ENCODE measurements at regions not wholly inside any gene's neighbourhood (a gene's known extent, or its start where the extent isn't known, plus 50 kb on each side); places are given as distances from the start of the nearest gene placed in this dataset.

- Histone ChIP-seq H3K27ac (ENCODE audit: low read depth, low read length, poor library complexity, severe bottlenecking) (no peak overlapping the region), H3K79me2 (ENCODE audit: insufficient read depth, low read length) (no peaks in the 10 kb centered on the region), H2AFZ (ENCODE audit: low read length) (no peak overlapping the region), H3K4me2 (ENCODE audit: low read length) (no peak overlapping the region), H3K9me3 (ENCODE audit: low read length) (no peaks in the 10 kb centered on the region), H3K9me2 (ENCODE audit: low read depth, low read length) (no peaks in the 10 kb centered on the region), H3K4me1 (ENCODE audit: insufficient read depth, low read length, severe bottlenecking) (no peaks in the 10 kb centered on the region), H3K9ac (ENCODE audit: low read length) (no peak overlapping the region), H3K36me3 (ENCODE audit: insufficient read depth, low read length) (no peaks in the 10 kb centered on the region), H3F3A (ENCODE audit: insufficient read depth, low read length) (no peaks in the 10 kb centered on the region), H4K20me1 (ENCODE audit: insufficient read depth, low read length) (no peaks in the 10 kb centered on the region), H3K4me3 (ENCODE audit: low read depth, low read length, poor library complexity, severe bottlenecking) (no peak overlapping the region), H3K27me3 (ENCODE audit: insufficient read depth, low read length) (no peaks in the 10 kb centered on the region)
- no peak for TF ChIP-seq EZH2 (IDR thresholded peaks at IDR 0.05; ENCODE audit: borderline replicate concordance, low read length)
- no peak for TF ChIP-seq CTCF (IDR thresholded peaks at IDR 0.05; ENCODE audit: low read length)
Observed at GRCh38 chr6:48550603-48551002, 439.6 kb upstream of the PTCHD4 start.

GRCh38 chr6:48542191-48542590, 431.2 kb upstream of the PTCHD4 start:
- Histone ChIP-seq H3K79me2 (ENCODE audit: insufficient read depth, low read length) (no peaks in the 10 kb centered on the region), H3K4me3 (ENCODE audit: low read depth, low read length, poor library complexity, severe bottlenecking) (no peak overlapping the region), H3F3A (ENCODE audit: insufficient read depth, low read length) (no peaks in the 10 kb centered on the region), H3K27me3 (ENCODE audit: insufficient read depth, low read length) (no peaks in the 10 kb centered on the region), H3K27ac (ENCODE audit: low read depth, low read length, poor library complexity, severe bottlenecking) (no peak overlapping the region), H3K9me3 (ENCODE audit: low read length) (no peaks in the 10 kb centered on the region), H2AFZ (ENCODE audit: low read length) (no peak overlapping the region), H3K9ac (ENCODE audit: low read length) (no peak overlapping the region), H3K4me1 (ENCODE audit: insufficient read depth, low read length, severe bottlenecking) (no peaks in the 10 kb centered on the region), H4K20me1 (ENCODE audit: insufficient read depth, low read length) (no peaks in the 10 kb centered on the region), H3K9me2 (ENCODE audit: low read depth, low read length) (no peaks in the 10 kb centered on the region), H3K4me2 (ENCODE audit: low read length) (no peak overlapping the region), H3K36me3 (ENCODE audit: insufficient read depth, low read length) (no peaks in the 10 kb centered on the region)
- TF ChIP-seq CTCF (IDR thresholded peaks at IDR 0.05; ENCODE audit: low read length) (no peak), EZH2 (IDR thresholded peaks at IDR 0.05; ENCODE audit: borderline replicate concordance, low read length) (no peak)

GRCh38 chr6:48541649-48542048, 430.7 kb upstream of the PTCHD4 start:
- no peaks in the 10 kb centered on the region for H3K9me3 ChIP-seq (ENCODE audit: low read length)
- no peaks in the 10 kb centered on the region for H3F3A ChIP-seq (ENCODE audit: insufficient read depth, low read length)
- no peaks in the 10 kb centered on the region for H3K79me2 ChIP-seq (ENCODE audit: insufficient read depth, low read length)
- H3K4me2 ChIP-seq (ENCODE audit: low read length), result no peak overlapping the region
- H3K36me3 ChIP-seq (ENCODE audit: insufficient read depth, low read length), result no peaks in the 10 kb centered on the region
- no peak overlapping the region for H3K4me3 ChIP-seq (ENCODE audit: low read depth, low read length, poor library complexity, severe bottlenecking)
- H3K4me1 ChIP-seq (ENCODE audit: insufficient read depth, low read length, severe bottlenecking), result no peaks in the 10 kb centered on the region
- no peak overlapping the region for H2AFZ ChIP-seq (ENCODE audit: low read length)
- H3K9me2 ChIP-seq (ENCODE audit: low read depth, low read length), result no peaks in the 10 kb centered on the region
- no peaks in the 10 kb centered on the region for H3K27me3 ChIP-seq (ENCODE audit: insufficient read depth, low read length)
- no peak overlapping the region for H3K9ac ChIP-seq (ENCODE audit: low read length)
- H3K27ac ChIP-seq (ENCODE audit: low read depth, low read length, poor library complexity, severe bottlenecking), result no peak overlapping the region
- no peaks in the 10 kb centered on the region for H4K20me1 ChIP-seq (ENCODE audit: insufficient read depth, low read length)
- TF ChIP-seq CTCF (IDR thresholded peaks at IDR 0.05; ENCODE audit: low read length) (no peak), EZH2 (IDR thresholded peaks at IDR 0.05; ENCODE audit: borderline replicate concordance, low read length) (no peak)

Data from OCI-LY1 (cell line).